Hematopoietic multipotent progenitor cell treated with erythropoietin and hydrocortisone succinate and interleukin-3 and kit ligand, for 8 days (in vitro differentiated cells): ENCODE measurements at regions not wholly inside any gene's neighbourhood (a gene's known extent, or its start where the extent isn't known, plus 50 kb on each side); places are given as distances from the start of the nearest gene placed in this dataset.

Source experiments
- DNase-seq: peaks from one replicate; pipeline ENCODE4 v3.0.0-alpha.2; 2015

DNA sequence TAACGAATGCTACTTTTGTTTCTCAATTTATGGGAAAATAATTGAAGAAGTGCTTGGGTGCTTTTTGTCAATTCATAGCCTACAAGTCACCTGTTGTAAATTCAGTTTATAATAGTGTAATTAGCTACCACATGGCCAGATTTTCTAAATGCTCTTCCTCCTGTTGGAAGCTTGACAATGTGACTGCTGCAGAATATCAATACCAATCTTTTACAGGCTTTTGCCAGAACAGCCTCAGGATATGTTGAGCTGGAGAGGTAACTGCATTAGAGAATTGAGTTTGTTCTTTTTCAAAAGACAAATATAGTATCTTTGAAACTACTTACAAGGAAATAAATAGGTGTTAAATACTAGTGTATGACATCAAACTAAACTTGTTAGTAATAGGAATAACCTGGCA is 277.8 kb downstream of the POU4F1 start:
- no peak for DNase-seq

DNA sequence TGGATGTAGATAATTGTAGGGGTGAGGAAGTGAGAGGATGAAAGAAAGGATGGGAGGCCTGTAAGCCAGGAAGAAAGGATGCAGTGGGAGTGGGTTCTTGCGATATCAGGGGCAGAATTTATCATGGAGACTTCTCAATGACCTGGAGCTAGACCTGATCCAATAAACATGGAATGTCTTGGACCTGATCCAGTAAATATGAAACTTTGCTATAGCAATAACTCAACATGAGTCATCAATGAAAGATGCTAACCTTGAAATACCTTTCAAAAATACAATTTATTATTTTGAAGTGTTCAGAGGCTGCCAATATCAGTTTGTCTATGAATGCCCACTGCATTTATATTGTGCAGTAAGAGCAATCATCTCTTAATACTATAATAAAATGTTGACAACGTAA is 279.5 kb downstream of the POU4F1 start:
- DNase-seq: no peak

DNA sequence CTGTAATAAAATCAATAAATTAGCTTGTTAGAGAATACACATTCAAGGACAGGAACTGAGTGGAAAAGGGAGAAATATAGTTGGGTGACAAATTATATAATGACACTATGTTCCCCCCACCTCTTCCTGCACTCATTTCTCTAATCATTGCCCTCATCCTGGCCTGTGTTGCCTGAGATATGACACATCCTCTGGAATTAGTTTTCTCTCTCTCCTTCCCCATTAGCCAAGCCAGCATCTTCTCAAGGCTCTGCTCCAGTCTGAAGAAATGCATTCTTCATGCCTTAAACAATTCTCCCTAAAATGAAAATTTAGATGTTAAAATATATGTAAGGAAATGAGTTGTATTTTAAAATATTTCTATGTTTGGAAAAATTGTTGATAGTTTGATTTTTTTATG is 280.3 kb downstream of the POU4F1 start:
- no peak for DNase-seq

DNA sequence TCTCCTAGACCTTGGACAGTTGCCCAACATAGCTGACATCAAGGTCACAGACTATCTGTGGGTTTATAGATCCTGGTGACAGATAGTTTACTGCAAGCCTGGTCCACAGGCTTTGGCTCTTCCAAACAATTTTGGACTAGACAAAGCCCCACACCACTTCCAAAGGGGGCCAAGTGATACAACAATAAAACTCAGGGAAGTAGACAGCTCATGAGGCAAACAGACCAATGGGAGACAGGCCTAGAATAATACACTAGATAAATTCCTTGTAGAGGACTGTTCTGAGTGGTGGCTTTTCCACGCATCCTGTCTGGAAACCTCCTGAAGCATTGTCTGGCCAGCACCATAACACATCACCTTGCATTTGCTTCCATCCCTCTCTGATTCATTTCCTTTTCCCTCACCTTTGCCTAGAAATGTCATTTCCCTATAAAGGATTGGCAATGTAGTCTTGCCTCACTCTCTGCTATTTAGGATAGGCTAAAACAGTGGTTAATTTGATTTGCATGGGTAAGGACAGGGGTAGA is 284.2 kb downstream of the POU4F1 start:
- DNase-seq: no peak

DNA sequence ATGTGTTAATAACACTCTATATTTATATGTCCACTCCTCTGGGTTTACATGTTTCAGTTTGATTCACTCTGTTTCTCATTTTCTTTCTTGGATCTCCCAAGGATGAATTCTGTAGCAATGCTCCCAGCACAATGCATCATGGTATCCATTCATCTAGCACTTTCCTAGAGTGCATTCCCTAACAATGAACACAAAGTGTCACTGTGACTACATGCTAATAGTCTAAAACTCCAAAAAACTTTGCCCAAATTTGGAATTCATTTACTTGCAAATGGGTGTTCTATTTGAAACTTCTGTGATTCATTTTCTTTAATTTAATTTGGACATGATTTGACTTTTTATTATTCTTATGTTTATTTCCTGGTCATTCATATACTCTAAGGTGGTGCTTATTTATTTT is 286.3 kb downstream of the POU4F1 start:
- peak; percentile 6 for DNase-seq

DNA sequence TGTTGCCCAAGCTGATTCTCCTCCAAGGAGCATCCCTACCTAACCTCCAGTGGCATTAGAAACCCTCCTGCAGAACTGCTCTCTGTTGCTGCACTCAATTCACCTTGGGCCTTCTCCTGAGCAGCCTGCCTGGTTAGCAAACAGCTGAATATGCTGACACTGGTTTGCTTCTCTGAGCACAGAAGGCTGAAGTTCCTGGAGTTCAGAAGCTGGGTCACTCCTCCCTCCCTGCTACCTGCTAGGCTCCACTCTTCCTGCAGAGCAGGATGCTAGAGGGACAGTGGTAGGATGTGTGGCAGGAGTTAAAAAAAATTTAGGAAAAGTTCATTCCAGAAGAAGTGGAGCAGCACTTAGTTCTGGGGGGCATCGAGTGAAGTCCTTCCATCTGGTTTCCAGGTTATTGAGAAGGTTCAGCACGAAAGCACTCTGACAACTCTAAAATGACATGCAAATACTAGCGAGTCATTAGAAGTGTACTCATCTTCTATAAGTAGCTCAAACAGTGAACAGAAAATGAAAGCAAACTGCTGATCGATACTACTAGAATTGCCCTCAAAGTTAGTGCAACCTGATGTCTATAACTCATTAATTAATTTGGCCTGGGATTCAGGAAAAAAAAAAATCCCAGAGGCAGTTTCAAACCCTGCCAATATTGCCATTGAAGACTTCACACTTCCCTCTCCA is 293.7 kb downstream of the POU4F1 start:
- no peak for DNase-seq

DNA sequence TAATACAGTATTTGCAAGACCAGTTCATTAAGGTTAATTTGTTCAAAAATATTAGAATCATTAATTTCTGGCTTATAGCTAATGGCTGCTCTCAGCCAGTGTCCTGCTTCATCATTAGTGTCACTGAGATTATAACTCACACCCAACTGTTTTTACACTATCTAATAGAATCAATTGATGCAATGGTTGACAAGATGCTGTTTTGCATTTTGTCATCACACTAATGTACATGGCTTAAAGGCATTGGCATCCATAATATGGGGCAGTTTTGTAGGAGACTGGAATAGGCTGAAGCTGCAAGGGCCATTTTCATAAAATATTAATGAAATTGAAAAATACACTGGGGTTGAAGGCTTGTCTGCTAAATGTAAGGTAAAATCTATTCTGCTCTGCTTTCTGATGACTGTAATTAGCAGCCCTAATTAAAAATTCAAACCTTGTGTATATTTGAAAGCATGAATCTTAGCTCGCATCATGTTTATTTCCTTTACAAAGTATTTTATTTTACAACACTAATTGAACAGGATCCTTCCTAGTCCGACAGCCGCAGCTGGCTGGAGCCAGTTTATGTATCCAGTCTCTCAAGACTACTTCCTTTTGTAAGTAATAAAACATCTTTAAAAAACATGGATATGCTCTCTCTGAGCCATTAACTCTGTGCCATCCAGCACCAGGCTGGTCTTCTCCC is 296.7 kb downstream of the POU4F1 start:
- DNase-seq: no peak

DNA sequence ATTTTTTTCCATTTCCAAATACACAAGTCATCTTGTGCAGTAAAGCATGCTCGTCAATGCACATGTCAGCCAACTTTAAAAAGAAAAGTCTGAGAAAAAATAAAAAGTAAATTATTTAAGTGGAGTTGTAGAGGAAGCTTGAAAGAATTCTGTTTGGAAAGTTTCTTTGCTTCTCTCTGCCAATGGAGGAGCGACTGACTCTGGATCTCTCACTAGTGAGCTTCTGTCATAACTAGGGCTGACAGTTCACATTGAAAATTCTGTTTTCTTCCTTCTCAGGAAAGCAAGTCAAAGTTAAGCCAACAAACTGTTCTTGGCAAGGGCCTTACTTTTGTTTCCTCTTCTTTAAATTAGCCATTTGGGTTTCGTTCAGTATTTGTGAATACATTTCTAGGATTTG is 298.2 kb downstream of the POU4F1 start:
- no peak for DNase-seq

DNA sequence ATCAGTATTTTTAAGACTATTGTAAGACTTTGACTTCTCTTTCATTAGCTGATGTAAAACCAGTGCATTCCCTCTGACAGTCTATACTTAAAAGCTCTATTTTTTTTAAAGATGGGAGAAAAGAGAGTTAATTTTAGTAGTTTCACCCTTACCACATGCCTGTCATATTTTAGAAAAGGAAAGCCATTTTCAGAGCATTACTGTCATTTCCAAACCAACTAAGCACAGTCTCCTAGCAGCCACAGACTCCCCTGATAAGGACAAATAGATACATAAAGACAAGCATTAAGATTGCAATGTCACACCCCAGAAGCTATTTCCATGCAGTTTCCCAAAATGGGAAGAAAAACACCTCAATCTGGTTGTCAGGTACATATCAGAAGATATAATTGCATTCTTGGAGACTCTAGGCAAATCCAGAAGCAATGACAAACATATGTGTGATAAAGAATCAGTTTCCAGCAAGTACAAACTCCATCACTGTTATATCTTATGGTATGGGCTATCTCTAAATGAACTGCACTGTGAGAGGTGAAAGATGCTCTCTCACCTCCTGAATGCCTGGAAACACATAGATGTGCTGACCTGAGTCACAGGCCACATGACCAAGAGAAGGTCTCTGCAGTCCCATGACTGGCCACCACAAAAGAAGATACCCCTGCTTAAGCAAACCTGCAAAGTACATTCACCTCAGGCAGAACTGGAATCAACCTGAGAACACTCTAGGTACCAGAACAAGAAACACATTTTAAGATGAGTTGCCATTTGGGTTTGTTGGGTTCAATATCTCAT is 303.3 kb downstream of the POU4F1 start:
- no peak for DNase-seq

DNA sequence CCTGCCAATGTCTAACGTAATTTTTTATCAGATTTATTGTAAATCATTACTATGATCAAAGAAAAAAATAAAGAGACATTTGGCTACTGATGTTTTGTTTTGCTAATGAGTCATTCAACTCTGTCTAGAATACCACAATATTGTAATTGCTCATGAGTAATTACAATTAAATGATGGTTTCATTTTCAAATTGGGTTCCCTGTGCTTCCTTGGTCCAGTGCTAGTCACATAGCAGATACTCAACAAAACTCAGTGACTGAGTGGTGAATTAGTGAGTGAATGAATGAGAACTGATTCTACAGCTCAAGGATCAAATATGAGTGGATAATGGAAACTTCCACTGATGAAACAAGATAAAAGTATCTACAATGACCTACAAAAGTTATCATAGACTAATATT is 304.7 kb downstream of the POU4F1 start:
- no peak for DNase-seq

DNA sequence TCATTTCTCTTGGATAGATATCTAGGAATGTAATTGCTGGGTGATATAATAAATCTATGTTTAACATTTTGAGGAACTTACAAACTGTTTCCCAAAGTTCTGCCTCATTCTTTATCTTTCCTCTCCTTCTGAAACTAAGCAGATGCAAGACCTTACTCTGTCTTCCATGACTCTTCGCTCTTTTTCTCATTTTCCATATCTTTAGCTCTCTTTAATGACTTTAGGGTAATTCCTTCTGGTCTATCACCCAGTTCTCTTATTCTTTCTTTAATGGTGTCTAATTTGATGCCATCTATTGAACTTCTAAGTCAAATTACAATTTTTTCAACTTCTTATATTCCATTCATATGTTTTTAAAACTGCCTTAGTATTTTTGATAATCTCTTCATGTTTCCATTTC is 316.6 kb downstream of the POU4F1 start:
- DNase-seq: no peak

DNA sequence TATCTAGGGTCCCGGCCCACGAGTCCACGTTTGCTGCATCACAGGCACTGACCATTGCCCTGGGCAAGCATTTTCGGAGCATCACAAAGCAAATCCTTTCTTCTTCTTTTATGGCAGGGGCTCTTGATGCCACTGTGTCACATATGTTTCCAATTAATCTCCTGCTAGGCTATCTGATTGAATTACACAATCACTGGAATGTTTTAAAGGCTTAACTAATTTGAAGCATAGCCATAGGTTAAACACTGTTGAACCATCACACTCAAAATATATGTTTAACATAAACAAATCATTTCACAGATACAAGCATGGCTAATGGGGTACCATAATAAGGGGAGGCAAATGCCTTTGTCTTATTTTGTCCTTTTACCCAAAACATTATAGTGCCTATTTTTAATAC is 338.3 kb downstream of the POU4F1 start:
- DNase-seq: no peak

DNA sequence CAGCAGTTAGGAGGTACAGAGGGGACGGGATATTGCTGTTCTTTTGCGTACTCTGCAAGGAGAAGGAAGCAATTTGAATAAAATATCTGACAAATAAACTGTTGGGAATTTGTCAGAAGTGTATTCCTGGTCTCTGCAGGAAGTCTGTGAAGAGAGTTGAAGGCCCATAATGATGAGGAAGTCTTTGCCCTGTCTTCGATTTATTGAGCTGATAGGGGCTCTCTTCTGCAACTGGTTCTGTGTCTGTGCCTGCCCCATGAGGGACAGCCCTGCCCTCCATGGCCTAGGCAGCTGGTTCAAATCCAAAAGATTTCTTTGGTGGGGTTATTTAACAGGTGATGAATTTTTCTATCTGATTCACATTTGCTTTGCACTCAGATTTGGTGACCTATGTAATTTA is 339.7 kb upstream of the EDNRB start:
- no peak for DNase-seq

DNA sequence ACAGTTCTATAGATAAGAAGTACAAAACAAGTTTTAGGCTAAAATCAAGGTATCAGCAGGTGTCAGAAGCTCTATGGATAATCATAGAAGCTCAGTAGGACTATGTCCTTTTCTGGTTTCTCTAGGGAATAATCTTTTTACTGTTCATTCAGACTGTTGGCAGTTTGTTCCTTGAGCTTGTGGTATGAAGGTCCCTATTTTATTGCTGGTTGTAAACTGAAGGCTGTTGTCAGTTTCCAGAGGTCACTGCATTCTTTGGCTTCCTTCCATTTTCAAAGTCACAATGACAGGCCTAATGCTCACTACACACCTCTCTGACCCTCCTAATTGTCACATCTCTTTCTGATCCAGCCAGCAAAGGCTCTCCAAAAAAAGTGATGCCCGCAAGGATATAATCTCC is 337.9 kb upstream of the EDNRB start:
- no peak for DNase-seq

DNA sequence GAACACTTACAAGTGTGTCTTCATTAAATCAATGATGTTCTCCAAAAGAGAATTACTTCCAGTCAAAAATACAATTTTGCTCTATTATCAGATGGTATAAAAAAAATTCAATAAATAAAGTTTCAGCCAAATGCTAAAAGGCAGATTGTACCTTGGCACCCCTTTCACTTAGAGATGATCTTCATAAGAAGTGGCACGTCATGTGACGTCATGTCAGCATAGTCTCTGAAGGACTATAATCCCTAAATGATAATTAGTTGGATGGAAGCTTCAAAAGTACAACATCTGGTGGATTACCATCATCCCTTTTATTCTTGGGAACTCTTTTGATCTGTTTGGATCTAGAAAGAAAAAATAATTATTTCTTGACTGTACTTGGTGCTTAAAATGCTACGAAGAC is 335.5 kb upstream of the EDNRB start:
- no peak for DNase-seq

DNA sequence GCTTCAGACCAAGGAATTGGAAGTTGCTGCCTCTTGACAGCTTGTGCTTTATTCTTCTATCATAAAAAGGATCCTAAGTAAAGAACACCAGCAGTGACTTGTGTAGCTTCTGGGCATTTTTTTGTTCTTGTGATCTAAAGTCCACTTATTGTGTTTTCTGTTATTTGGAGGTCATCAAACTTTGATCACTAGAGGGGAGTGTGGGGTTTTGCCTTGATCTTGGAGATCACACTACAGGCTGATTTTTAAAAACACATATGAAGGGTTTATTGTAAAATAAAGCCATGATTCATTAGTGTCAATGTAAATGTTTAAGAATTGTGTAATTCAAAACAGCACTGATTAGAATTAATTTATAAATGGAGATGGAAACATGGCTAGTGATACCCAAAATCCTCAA is 328.7 kb upstream of the EDNRB start:
- DNase-seq: no peak

DNA sequence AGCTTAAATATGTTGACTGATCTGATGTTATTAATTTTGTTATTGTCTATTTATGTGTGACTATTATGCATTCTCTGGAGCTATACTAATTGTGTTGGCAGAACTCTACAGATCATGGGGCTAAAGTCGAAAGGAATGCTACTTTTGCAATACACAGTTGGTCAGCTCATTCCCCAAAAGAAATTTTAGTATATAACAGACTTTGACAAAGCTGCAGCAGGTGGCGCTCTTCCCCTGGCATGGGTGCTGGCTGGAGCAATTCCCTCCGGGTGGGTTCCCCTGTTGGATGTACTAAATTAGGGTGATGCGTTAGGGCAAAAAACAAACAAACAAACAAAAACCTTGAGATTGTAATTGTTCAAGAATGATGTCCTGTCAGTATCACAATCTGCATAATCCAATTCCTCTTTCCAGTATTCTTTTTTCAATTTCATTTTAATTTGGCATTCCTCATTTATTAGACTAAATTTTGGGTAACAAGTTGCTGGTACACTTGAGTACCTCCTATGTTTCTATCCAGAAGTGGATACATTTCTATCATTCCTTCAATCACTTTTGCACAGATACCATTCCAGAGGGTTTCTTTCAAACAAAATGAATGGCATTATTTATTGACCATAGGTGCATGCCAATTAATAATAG is 322.8 kb upstream of the EDNRB start:
- peak; percentile 36 for DNase-seq

DNA sequence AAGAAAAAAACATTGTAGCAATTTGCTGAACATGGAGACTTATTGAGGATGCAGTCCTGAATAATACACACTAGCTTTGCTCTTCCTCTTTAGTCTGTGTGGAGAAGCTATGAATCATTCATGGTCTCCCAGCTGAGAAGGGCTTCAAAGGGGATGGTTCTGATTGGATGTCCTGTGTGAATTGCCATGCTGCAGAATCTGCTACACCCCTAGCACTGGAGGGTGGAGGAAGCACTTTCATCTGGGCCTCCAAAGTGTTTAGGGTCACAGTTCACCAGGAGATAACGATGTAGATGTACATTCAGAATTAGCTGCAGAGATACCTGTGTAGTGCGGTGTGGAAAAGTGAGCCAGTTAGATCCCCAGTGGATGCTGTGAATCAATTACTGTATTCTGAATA is 321.1 kb upstream of the EDNRB start:
- DNase-seq: no peak

DNA sequence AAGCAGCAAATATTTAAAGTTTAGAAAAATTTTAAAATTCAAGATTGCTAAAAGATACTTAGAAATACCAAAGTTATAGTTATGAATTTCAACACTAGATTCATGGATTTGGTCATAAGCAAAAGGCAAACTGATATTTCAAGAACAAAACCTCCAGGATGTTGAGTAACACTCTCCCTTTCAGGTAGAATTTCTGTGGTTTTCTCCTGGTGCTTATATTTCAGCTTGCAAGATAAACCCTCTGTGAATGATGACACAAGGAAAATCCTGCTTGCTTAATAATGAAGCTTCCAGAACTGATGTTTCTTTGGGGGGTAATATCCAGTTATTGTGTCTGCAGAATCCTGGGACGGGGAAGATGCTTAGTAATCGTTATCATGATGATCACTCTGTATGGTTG is 320.3 kb upstream of the EDNRB start:
- DNase-seq: no peak

DNA sequence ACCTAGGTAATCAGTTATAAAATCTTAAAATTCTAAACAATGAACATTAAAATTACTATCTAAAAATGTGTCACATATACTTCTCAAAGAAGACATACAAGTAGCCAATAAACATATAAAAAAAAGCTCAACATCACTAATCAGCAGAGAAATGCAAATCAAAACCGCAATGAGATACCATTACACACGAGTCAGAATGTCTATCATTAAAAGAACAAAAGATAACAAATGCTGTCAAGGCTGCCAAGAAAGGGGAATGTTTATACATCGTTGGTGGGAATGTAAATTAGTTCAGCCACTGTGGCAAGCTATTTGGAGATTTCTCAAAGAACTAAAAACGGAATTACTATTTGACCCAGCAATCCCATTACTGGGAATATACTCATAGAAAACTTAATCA is 310.3 kb upstream of the EDNRB start:
- no peak for DNase-seq

DNA sequence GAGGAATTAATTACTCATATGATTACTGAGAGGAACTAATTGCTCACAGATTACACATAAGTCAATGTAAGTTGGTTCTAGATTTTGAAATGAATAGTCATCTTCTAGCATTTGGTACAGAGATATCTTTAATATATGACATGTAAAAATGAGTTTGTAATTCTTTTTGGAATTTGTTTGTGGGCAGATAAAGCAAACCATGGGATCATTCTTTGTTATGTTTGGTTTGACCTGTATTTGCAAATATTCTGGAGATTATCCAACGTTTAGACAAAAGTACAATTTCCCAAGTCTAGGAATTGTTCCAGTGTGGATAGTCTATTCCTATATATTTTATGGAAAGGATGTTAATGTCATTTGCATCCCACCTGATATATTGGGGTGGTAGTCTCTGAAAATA is 309.6 kb upstream of the EDNRB start:
- no peak for DNase-seq

DNA sequence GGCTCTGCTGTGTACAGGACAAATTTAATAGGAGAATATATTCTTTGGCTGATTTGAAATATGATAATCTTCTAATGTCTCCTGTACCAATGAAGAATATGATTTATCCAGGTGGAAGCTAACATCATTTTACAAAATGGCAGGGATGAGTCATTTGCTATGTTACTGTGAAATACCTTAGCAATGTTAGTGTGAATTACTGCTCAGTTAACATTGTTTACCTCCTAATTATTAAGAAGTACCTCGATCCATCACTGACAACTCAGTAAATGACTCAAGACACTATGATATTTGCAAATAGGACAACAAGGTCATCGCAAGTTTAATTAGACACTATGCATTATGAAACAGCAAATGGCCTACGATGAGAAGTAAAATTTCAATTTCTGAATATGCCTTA is 309.1 kb upstream of the EDNRB start:
- DNase-seq: no peak

DNA sequence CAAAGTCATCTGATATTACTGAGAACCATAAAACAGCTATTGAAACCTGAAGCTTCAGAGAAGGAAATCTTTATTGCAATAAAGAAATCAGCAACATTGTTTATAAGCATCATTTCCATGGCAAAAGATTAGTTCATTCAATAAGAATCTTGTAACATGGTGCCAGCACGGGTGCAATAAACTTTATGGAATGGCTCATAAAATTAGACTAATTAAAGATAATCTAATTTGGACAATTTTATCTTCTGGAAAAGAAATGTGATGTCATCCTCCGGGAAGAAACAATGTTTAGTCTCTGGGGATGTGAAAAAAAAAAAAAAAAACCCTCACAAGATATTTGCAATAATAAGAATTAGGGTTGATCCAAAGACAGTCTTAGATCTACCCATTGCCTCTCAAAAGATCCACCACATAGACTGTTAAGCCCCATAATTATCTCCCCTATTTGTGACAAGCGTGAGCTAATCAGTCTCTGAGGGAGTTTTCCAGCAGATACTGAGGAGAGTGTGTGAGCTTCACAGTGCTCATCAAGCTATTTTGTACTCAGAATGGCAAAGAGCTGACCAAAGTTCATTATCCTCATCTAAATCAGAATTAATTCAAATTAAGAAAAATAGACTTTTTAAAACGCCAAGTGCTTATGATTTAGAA is 297.0 kb upstream of the EDNRB start:
- no peak for DNase-seq
